ENCODE measurements at regions not wholly inside any gene's neighbourhood (a gene's known extent, or its start where the extent isn't known, plus 50 kb on each side); places are given as distances from the start of the nearest gene placed in this dataset.

- TF ChIP-seq, protein P1, sequence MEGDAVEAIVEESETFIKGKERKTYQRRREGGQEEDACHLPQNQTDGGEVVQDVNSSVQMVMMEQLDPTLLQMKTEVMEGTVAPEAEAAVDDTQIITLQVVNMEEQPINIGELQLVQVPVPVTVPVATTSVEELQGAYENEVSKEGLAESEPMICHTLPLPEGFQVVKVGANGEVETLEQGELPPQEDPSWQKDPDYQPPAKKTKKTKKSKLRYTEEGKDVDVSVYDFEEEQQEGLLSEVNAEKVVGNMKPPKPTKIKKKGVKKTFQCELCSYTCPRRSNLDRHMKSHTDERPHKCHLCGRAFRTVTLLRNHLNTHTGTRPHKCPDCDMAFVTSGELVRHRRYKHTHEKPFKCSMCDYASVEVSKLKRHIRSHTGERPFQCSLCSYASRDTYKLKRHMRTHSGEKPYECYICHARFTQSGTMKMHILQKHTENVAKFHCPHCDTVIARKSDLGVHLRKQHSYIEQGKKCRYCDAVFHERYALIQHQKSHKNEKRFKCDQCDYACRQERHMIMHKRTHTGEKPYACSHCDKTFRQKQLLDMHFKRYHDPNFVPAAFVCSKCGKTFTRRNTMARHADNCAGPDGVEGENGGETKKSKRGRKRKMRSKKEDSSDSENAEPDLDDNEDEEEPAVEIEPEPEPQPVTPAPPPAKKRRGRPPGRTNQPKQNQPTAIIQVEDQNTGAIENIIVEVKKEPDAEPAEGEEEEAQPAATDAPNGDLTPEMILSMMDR (IDR thresholded peaks at IDR 0.05) = no peak
- no peak for TF ChIP-seq POLR2A (IDR thresholded peaks at IDR 0.05)
Measured at GRCh38 chr5:90022002-90022710, 387.4 kb downstream of the CETN3 start.
